Epithelial cell of proximal tubule (primary cell): ENCODE measurements at regions not wholly inside any gene's neighbourhood (a gene's known extent, or its start where the extent isn't known, plus 50 kb on each side); places are given as distances from the start of the nearest gene placed in this dataset.

ENCODE experiments used
- DNase-seq: peaks from one replicate; pipeline ENCODE4 v3.0.0-alpha.2; 2011; ENCODE audit warnings: low read depth
- H3K4me3 ChIP-seq: 2 replicates; pipeline ENCODE4 v1.5.1; 2011; ENCODE audit warnings: low read depth, mild to moderate bottlenecking, low read length
- CTCF ChIP-seq: conservative IDR thresholded peaks from 2 replicates; pipeline ENCODE4 v1.5.1; 2012; ENCODE audit warnings: low read depth, mild to moderate bottlenecking, low read length

GRCh38 chr19:28374971-28375370 is 838.0 kb downstream of the UQCRFS1 start:
- no peak for DNase-seq
- TF ChIP-seq CTCF = no peak
- H3K4me3 ChIP-seq = no peak overlapping the region

- no peak overlapping the region for H3K4me3 ChIP-seq
- DNase-seq = no peak
- no peak for TF ChIP-seq CTCF
Measured at GRCh38 chr19:28372576-28373247, 840.2 kb downstream of the UQCRFS1 start.

GRCh38 chr19:28367146-28367545 is 845.8 kb downstream of the UQCRFS1 start:
- TF ChIP-seq CTCF = no peak
- DNase-seq = no peak
- H3K4me3 ChIP-seq = no peak overlapping the region

- H3K4me3 ChIP-seq = no peak overlapping the region
- TF ChIP-seq CTCF = no peak
- no peak for DNase-seq
Measured at GRCh38 chr19:28363254-28363653, 849.7 kb downstream of the UQCRFS1 start.

- H3K4me3 ChIP-seq = no peak overlapping the region
- no peak for DNase-seq
- TF ChIP-seq CTCF = no peak
Measured at GRCh38 chr19:28359431-28360414, 853.2 kb downstream of the UQCRFS1 start.

- TF ChIP-seq CTCF = no peak
- no peak overlapping the region for H3K4me3 ChIP-seq
- no peak for DNase-seq
Measured at GRCh38 chr19:28358633-28359032, 854.3 kb downstream of the UQCRFS1 start.
